Fibroblast of skin of back (primary cell): ENCODE measurements at regions not wholly inside any gene's neighbourhood (a gene's known extent, or its start where the extent isn't known, plus 50 kb on each side); places are given as distances from the start of the nearest gene placed in this dataset.
"Not testable (repeated sequence)": the region's sequence is repeated elsewhere in the genome, so short reads cannot be mapped to it uniquely, and the experiment has no call there.

Source experiments
- DNase-seq: peaks from one replicate; pipeline ENCODE4 v3.0.0-alpha.2; 2013

GRCh38 chr17:77530591-77530990 lies 389.8 kb downstream of the SEC14L1 start:
- no peak for DNase-seq

GRCh38 chr17:77531002-77531401 lies 390.2 kb downstream of the SEC14L1 start:
- DNase-seq, result no peak

GRCh38 chr17:77531641-77532040 lies 390.9 kb downstream of the SEC14L1 start:
- DNase-seq, result no peak

GRCh38 chr17:77533697-77534096 lies 392.9 kb downstream of the SEC14L1 start:
- DNase-seq, result not testable (repeated sequence)

- DNase-seq, result no peak
Observed at GRCh38 chr17:77534137-77534536, 393.4 kb downstream of the SEC14L1 start.

GRCh38 chr17:77535435-77535834 lies 394.7 kb downstream of the SEC14L1 start:
- DNase-seq, result no peak

GRCh38 chr17:77535892-77536291 lies 395.1 kb downstream of the SEC14L1 start:
- DNase-seq, result no peak

GRCh38 chr17:77537566-77537965 lies 396.8 kb downstream of the SEC14L1 start:
- no peak for DNase-seq

GRCh38 chr17:77540531-77540930 lies 399.8 kb downstream of the SEC14L1 start:
- no peak for DNase-seq

GRCh38 chr17:77540975-77541374 lies 400.2 kb downstream of the SEC14L1 start:
- DNase-seq, result no peak

GRCh38 chr17:77542011-77542410 lies 401.2 kb downstream of the SEC14L1 start:
- DNase-seq, result no peak

- peak; percentile 80 for DNase-seq
Observed at GRCh38 chr17:77542551-77543490, 402.1 kb downstream of the SEC14L1 start.

- no peak for DNase-seq
Observed at GRCh38 chr17:77543801-77544200, 403.0 kb downstream of the SEC14L1 start.

GRCh38 chr17:77544347-77545110 lies 403.8 kb downstream of the SEC14L1 start:
- DNase-seq, result no peak

GRCh38 chr17:77546772-77547241 lies 406.0 kb downstream of the SEC14L1 start:
- DNase-seq, result peak; percentile 11

GRCh38 chr17:77548967-77549366 lies 408.2 kb downstream of the SEC14L1 start:
- DNase-seq, result no peak

GRCh38 chr17:77549726-77550366 lies 408.7 kb upstream of the TNRC6C start:
- DNase-seq, result no peak

GRCh38 chr17:77553459-77554066 lies 404.9 kb upstream of the TNRC6C start:
- DNase-seq, result no peak

GRCh38 chr17:77555121-77555591 lies 403.3 kb upstream of the TNRC6C start:
- no peak for DNase-seq

- DNase-seq, result no peak
Observed at GRCh38 chr17:77555741-77556291, 402.7 kb upstream of the TNRC6C start.

- no peak for DNase-seq
Observed at GRCh38 chr17:77556383-77557061, 402.0 kb upstream of the TNRC6C start.
